Hematopoietic multipotent progenitor cell treated with erythropoietin and hydrocortisone succinate and interleukin-3 and kit ligand, for 6 days (in vitro differentiated cells): ENCODE measurements at regions not wholly inside any gene's neighbourhood (a gene's known extent, or its start where the extent isn't known, plus 50 kb on each side); places are given as distances from the start of the nearest gene placed in this dataset.
A peak's percentile ranks its signal among the peaks of the same experiment; 100 is the strongest.
"Not testable (repeated sequence)": the region's sequence is repeated elsewhere in the genome, so short reads cannot be mapped to it uniquely, and the experiment has no call there.

Experiments
- DNase-seq: peaks from one replicate; pipeline ENCODE4 v3.0.0-alpha.2; 2015

- DNase-seq, result no peak
Measured at GRCh38 chr16:26510924-26511323, 555.8 kb upstream of the C16orf82 start.

- no peak for DNase-seq
Measured at GRCh38 chr16:26511463-26511862, 555.3 kb upstream of the C16orf82 start.

GRCh38 chr16:26521626-26522025, 545.1 kb upstream of the C16orf82 start:
- no peak for DNase-seq

- no peak for DNase-seq
Measured at GRCh38 chr16:26524281-26524680, 542.4 kb upstream of the C16orf82 start.

GRCh38 chr16:26524846-26525245, 541.9 kb upstream of the C16orf82 start:
- DNase-seq, result no peak

GRCh38 chr16:26525856-26526255, 540.9 kb upstream of the C16orf82 start:
- no peak for DNase-seq

- no peak for DNase-seq
Measured at GRCh38 chr16:26526633-26527032, 540.1 kb upstream of the C16orf82 start.

GRCh38 chr16:26530584-26531289, 536.0 kb upstream of the C16orf82 start:
- no peak for DNase-seq

- no peak for DNase-seq
Measured at GRCh38 chr16:26531290-26531730, 535.4 kb upstream of the C16orf82 start.

- no peak for DNase-seq
Measured at GRCh38 chr16:26532456-26532855, 534.3 kb upstream of the C16orf82 start.

GRCh38 chr16:26542198-26542597, 524.5 kb upstream of the C16orf82 start:
- no peak for DNase-seq

GRCh38 chr16:26546573-26546972, 520.2 kb upstream of the C16orf82 start:
- no peak for DNase-seq

GRCh38 chr16:26547681-26548080, 519.0 kb upstream of the C16orf82 start:
- no peak for DNase-seq

- DNase-seq, result no peak
Measured at GRCh38 chr16:26550111-26550610, 516.6 kb upstream of the C16orf82 start.

GRCh38 chr16:26554030-26554429, 512.7 kb upstream of the C16orf82 start:
- no peak for DNase-seq

GRCh38 chr16:26561303-26561702, 505.4 kb upstream of the C16orf82 start:
- no peak for DNase-seq

GRCh38 chr16:26563018-26563417, 503.7 kb upstream of the C16orf82 start:
- no peak for DNase-seq

- no peak for DNase-seq
Measured at GRCh38 chr16:26567356-26567755, 499.4 kb upstream of the C16orf82 start.

- peak; percentile 9 for DNase-seq
Measured at GRCh38 chr16:26569793-26570192, 496.9 kb upstream of the C16orf82 start.

GRCh38 chr16:26578748-26579147, 488.0 kb upstream of the C16orf82 start:
- DNase-seq, result no peak

GRCh38 chr16:26583803-26584202, 482.9 kb upstream of the C16orf82 start:
- DNase-seq, result no peak

GRCh38 chr16:26593700-26594099, 473.0 kb upstream of the C16orf82 start:
- no peak for DNase-seq

GRCh38 chr16:26594666-26595065, 472.1 kb upstream of the C16orf82 start:
- no peak for DNase-seq

GRCh38 chr16:26595199-26595598, 471.5 kb upstream of the C16orf82 start:
- DNase-seq, result no peak

GRCh38 chr16:26596033-26596432, 470.7 kb upstream of the C16orf82 start:
- DNase-seq, result not testable (repeated sequence)
